ENCODE measurements at regions not wholly inside any gene's neighbourhood (a gene's known extent, or its start where the extent isn't known, plus 50 kb on each side); places are given as distances from the start of the nearest gene placed in this dataset.
"Not testable (repeated sequence)": the region's sequence is repeated elsewhere in the genome, so short reads cannot be mapped to it uniquely, and the experiment has no call there.

- Histone ChIP-seq H3K4me1 (ENCODE audit: insufficient read depth) (peaks cover 26% of the 10 kb centered on the region), H3K4me3 (no peak overlapping the region), H3K27me3 (no peaks in the 10 kb centered on the region), H3K27ac (peak overlapping the region in 1 of 2 donors; percentile 8), H3K36me3 (no peaks in the 10 kb centered on the region), H3K9me3 (no peaks in the 10 kb centered on the region)
- WGBS, 3 donors: 76 to 86% (median 80%) methylated on average over 8 of the region's 8 CpGs
- intact Hi-C loops (cut with DNase I): loop anchor here in 2 of 4 donors (10.0 kb wide), 1 partner anchor 185 kb away; the partner anchor contains the start of genes MPHOSPH9 (in 2 of the 2) and MTRFR (in 2 of the 2)
- TF ChIP-seq POLR2A (IDR thresholded peaks at IDR 0.05) (no peak), EP300 (IDR thresholded peaks at IDR 0.05) (no peak), CTCF (IDR thresholded peaks at IDR 0.05) (no peak)
- DNase-seq: no peak
Measured at GRCh38 chr12:123049398-123050240, 69.1 kb downstream of the ARL6IP4 start.

GRCh38 chr12:123047892-123048291 lies 67.4 kb downstream of the ARL6IP4 start:
- not testable (repeated sequence) for H3K27me3 ChIP-seq, H3K36me3 ChIP-seq, H3K27ac ChIP-seq, H3K9me3 ChIP-seq, DNase-seq, H3K4me3 ChIP-seq
- 93 to 94% (median 93%) methylated on average over 3 of the region's 3 CpGs for WGBS, 3 donors
- H3K4me1 ChIP-seq (ENCODE audit: insufficient read depth): peaks cover 42% of the 10 kb centered on the region
- intact Hi-C loops (cut with DNase I): loop anchor here in 2 of 4 donors (10.0 kb wide), 1 partner anchor 187 kb away; the partner anchor contains the start of genes MPHOSPH9 (in 2 of the 2) and MTRFR (in 2 of the 2)

- WGBS, 3 donors: 28 to 59% (median 56%) methylated on average over 1 of the region's 1 CpG
- Histone ChIP-seq H3K4me3 (no peak overlapping the region), H3K36me3 (no peaks in the 10 kb centered on the region), H3K27ac (peak overlapping the region in 1 of 2 donors; percentile 5), H3K27me3 (no peaks in the 10 kb centered on the region), H3K4me1 (ENCODE audit: insufficient read depth) (peaks cover 44% of the 10 kb centered on the region), H3K9me3 (no peaks in the 10 kb centered on the region)
- TF ChIP-seq POLR2A (IDR thresholded peaks at IDR 0.05): no peak
- TF ChIP-seq EP300 (IDR thresholded peaks at IDR 0.05): no peak
- no peak for TF ChIP-seq CTCF (IDR thresholded peaks at IDR 0.05)
- no peak for DNase-seq
- intact Hi-C loops (cut with DNase I): loop anchor here in 2 of 4 donors (10.0 kb wide), 1 partner anchor 188 kb away; the partner anchor contains the start of genes MPHOSPH9 (in 2 of the 2) and MTRFR (in 2 of the 2)
Measured at GRCh38 chr12:123047289-123047688, 66.8 kb downstream of the ARL6IP4 start.

GRCh38 chr12:123046431-123046830 lies 66.0 kb downstream of the ARL6IP4 start:
- no peaks in the 10 kb centered on the region for H3K9me3 ChIP-seq

More at GRCh38 chr12:123046431-123046830, 66.0 kb downstream of the ARL6IP4 start:
- WGBS, 3 donors: 83 to 90% (median 85%) methylated on average over 3 of the region's 3 CpGs
- Histone ChIP-seq H3K27ac (peak overlapping the region in 1 of 2 donors; percentile 77), H3K4me1 (ENCODE audit: insufficient read depth) (peaks cover 47% of the 10 kb centered on the region), H3K4me3 (no peak overlapping the region), H3K27me3 (no peaks in the 10 kb centered on the region), H3K36me3 (no peaks in the 10 kb centered on the region)
- intact Hi-C loops (cut with DNase I): loop anchor here in 2 of 4 donors (10.0 kb wide), 1 partner anchor 188 kb away; the partner anchor contains the start of genes MPHOSPH9 (in 2 of the 2) and MTRFR (in 2 of the 2)
- TF ChIP-seq CTCF (IDR thresholded peaks at IDR 0.05) (no peak), EP300 (IDR thresholded peaks at IDR 0.05) (no peak)
- DNase-seq: no peak

Measured in ovary (tissue), 7 donors.